GDM1 (cell line): ENCODE measurements at regions not wholly inside any gene's neighbourhood (a gene's known extent, or its start where the extent isn't known, plus 50 kb on each side); places are given as distances from the start of the nearest gene placed in this dataset.

Experiments used
- DNase-seq: peaks from one replicate; lab custom pipeline; 2025; lab: John Stamatoyannopoulos, UW

DNA sequence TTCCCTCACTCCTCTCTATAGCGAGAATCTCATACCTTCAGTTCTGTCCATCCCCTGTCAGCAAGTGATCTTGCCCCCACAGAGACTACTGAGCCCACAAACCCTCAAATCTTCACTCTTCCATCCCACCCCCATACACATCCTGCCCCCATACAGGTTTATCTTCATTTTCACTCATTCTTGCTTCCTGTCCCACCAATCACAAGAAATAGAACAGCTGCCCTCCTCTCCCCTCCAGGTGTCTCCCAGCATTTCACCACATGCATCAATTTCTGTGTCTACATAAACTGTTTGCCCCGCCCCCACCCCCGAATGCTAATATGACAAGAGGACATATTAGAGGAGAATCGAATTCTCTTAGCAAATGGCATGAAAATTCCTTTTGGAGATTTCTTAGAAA, 54.9 kb upstream of the CARMIL1 start:
- DNase-seq, result no peak

DNA sequence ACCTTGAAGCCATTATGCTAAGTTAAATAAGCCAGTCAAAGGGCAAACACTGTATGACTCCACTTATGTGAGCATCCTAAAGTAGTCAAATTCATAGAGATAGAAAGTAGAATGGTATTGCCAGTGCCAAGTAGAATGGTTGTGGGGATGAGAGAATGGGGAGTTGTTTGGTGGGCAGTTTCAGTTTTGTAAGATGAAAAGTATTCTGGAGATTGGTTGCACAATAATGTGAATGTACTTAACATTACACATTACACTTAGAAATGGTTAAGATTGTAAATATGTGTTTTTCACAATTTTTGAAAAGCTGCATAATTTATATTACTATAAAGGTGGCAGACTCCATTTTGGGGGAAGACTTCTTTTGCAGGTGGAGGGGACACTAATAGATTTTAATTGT, 51.3 kb upstream of the CARMIL1 start:
- no peak for DNase-seq
